ENCODE measurements at regions not wholly inside any gene's neighbourhood (a gene's known extent, or its start where the extent isn't known, plus 50 kb on each side); places are given as distances from the start of the nearest gene placed in this dataset.

DNA sequence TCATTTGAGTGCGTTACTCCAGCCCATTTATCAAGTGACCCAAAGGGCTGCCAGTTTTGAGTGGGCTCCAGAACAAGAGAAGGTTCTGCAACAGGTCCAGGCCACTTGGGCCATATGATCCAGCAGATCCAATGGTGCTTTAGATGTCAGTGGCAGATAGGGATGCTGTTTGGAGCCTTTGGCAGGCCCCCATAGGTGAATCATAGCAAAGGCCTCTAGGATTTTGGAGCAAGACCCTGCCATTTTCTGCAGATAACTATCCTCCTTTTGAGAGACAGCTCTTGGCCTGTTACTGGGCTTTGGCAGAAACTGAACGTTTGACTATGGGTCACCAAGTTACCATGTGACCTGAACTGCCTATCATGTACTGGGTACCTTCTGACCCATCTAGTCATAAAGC lies 358.8 kb upstream of the SEMA3C start:
- H3K4me3 ChIP-seq (ENCODE audit: low read depth, poor library complexity, severe bottlenecking), result no peak overlapping the region
- intact Hi-C loops (cut with DNase I; ENCODE audit: low total_unique reads), result no loop called here
- no peak for TF ChIP-seq POLR2A (IDR thresholded peaks at IDR 0.05)
- TF ChIP-seq, protein P1, sequence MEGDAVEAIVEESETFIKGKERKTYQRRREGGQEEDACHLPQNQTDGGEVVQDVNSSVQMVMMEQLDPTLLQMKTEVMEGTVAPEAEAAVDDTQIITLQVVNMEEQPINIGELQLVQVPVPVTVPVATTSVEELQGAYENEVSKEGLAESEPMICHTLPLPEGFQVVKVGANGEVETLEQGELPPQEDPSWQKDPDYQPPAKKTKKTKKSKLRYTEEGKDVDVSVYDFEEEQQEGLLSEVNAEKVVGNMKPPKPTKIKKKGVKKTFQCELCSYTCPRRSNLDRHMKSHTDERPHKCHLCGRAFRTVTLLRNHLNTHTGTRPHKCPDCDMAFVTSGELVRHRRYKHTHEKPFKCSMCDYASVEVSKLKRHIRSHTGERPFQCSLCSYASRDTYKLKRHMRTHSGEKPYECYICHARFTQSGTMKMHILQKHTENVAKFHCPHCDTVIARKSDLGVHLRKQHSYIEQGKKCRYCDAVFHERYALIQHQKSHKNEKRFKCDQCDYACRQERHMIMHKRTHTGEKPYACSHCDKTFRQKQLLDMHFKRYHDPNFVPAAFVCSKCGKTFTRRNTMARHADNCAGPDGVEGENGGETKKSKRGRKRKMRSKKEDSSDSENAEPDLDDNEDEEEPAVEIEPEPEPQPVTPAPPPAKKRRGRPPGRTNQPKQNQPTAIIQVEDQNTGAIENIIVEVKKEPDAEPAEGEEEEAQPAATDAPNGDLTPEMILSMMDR (IDR thresholded peaks at IDR 0.05), result no peak
- 75 to 83% methylated on average over 2 of the region's 2 CpGs for WGBS, 2 donors
- no peak for DNase-seq (ENCODE audit: low spot score in 2 of 2)

DNA sequence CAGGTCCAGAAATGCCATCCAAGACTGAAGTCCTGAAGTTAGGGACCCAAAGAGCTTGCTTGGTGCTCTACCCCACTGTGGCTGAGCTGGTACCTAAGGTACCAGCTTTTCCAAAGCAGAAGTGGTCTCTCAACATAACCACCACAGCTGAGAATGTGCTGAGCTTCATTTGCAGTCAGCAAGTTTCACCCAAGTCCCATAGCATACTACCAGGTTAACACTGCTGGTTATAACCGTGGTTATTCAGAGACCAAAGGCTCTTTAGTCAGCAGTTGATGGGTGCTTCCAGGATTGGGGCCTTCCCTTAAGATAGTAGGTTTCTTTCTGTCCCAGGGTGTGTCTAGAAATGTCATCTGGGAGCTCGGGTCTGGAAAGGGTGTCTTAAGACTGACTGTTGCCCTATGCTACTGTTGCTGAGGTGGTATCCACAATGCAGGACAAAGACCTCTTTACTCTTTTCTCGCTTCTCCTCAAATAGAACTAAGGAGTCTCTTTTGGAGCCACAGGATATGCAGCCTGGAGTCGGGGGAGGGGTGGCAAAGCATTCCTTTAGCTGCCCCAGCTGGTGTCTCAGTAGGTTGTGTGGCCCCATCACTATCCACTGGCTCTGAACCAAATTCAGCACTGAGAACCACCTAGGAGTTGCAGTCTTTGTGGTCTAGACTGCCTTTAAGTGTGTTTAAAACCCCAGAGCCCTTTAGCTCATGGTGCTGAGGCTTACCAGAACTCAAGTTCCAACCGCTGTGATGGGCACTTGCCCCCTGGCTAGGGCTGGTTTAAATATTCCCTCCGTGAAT lies 354.9 kb upstream of the SEMA3C start:
- no peak for TF ChIP-seq POLR2A (IDR thresholded peaks at IDR 0.05)
- no peak for DNase-seq (ENCODE audit: low spot score in 2 of 2)
- intact Hi-C loops (cut with DNase I; ENCODE audit: low total_unique reads), result no loop called here
- no peak overlapping the region for H3K4me3 ChIP-seq (ENCODE audit: low read depth, poor library complexity, severe bottlenecking)
- whole genome bisulfite sequencing, 2 donors, result 59 to 70% methylated on average over 6 of the region's 6 CpGs

DNA sequence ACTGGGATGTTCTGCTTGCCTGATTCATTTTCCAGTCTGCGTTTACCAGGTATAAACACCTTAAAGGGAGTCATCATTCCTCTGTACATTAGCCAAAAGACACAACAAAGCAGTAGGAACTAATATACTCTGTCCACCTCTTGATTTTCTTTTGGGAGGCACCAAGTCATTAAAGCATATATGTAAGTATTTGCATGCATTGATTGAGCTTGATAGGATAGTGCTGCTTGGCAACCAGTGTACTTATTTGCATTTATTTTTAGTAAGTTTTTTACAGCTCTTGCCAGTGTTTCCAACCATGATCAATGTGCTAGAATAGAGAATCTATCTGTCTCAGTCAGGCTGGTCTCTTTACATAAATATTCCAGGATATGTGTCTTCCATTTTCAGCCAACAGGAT lies 353.3 kb upstream of the SEMA3C start:
- intact Hi-C loops (cut with DNase I; ENCODE audit: low total_unique reads), result no loop called here
- no peak overlapping the region for H3K4me3 ChIP-seq (ENCODE audit: low read depth, poor library complexity, severe bottlenecking)
- no peak for TF ChIP-seq POLR2A (IDR thresholded peaks at IDR 0.05)
- TF ChIP-seq, protein P1 (IDR thresholded peaks at IDR 0.05), result no peak
- WGBS, 2 donors, result 62 to 81% methylated on average over 1 of the region's 1 CpG
- DNase-seq (ENCODE audit: low spot score in 2 of 2), result no peak

DNA sequence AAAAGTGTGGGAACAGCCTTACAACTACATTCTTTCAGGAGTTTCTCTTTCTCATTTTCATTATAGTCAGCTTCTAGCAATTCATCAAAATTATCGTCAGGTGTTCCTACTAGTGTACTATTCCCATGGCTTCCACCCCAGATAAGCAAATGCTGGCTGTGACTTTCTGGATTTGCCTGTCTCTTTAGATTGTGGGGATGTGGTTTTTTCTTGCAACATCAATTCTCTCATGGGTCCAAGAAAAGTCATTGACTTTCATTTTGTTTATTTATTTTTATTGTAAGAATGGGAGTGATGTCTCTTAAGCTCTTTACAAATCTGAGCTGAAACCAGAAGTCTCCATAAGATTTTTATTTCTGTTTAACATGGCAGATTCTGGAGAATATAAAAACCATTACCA lies 349.7 kb upstream of the SEMA3C start:
- TF ChIP-seq POLR2A (IDR thresholded peaks at IDR 0.05), result no peak
- TF ChIP-seq, protein P1 (IDR thresholded peaks at IDR 0.05), result no peak
- intact Hi-C loops (cut with DNase I; ENCODE audit: low total_unique reads), result no loop called here
- no peak overlapping the region for H3K4me3 ChIP-seq (ENCODE audit: low read depth, poor library complexity, severe bottlenecking)
- DNase-seq (ENCODE audit: low spot score in 2 of 2), result no peak
- WGBS, 2 donors, result 55 to 75% methylated on average over 1 of the region's 1 CpG

DNA sequence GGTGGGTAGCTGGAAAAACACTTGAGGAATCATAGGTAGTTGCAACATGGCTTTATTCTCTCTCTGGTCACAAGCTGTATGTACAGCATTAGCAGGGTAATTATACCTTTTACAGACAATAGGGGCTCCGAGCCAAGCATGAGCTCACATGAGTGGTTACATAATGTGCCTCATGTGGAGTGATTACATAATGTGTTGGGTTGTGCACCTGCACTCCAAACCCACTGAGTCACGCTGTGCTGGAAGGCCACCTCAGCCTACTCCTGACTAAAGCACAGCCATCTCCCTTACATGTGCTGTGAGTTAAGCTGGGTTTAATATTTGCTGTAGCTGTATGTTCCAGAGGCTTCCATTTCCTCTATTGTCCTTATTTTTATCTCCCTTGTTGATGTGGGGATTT lies 348.7 kb upstream of the SEMA3C start:
- DNase-seq (ENCODE audit: low spot score in 2 of 2), result peak in 1 of 2 donors; percentile 51
- 37 to 56% methylated on average over 2 of the region's 2 CpGs for WGBS, 2 donors
- TF ChIP-seq, protein P1 (IDR thresholded peaks at IDR 0.05), result no peak
- no peak for TF ChIP-seq POLR2A (IDR thresholded peaks at IDR 0.05)
- intact Hi-C loops (cut with DNase I; ENCODE audit: low total_unique reads), result no loop called here
- H3K4me3 ChIP-seq (ENCODE audit: low read depth, poor library complexity, severe bottlenecking), result no peak overlapping the region

DNA sequence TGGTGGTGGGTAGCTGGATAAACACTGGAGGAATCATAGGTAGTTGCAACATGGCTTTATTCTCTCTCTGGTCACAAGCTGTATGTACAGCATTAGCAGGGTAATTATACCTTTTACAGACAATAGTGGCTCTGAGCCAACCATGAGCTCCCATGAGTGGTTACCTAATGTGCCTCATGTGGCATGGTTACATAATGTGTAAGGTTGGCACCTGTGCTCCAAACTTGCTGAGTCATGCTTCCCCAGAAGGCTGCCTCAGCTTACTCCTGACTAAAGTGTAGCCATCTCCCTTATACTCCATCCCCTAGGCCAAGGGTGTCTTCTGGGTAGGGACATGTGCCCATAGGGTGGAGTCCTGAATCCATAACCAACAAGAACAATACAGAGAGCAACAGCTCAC lies 345.3 kb upstream of the SEMA3C start:
- intact Hi-C loops (cut with DNase I; ENCODE audit: low total_unique reads), result no loop called here
- DNase-seq (ENCODE audit: low spot score in 2 of 2), result peak in 1 of 2 donors; percentile 28
- H3K4me3 ChIP-seq (ENCODE audit: low read depth, poor library complexity, severe bottlenecking), result no peak overlapping the region
- TF ChIP-seq, protein P1 (IDR thresholded peaks at IDR 0.05), result no peak
- TF ChIP-seq POLR2A (IDR thresholded peaks at IDR 0.05), result no peak
